AG04450 (cell line): ENCODE measurements at regions not wholly inside any gene's neighbourhood (a gene's known extent, or its start where the extent isn't known, plus 50 kb on each side); places are given as distances from the start of the nearest gene placed in this dataset.

Source experiments
- CTCF ChIA-PET: fragments of 300-600, 350-600 bp; formaldehyde crosslinking; extraction: SDS; loops from one replicate; lab custom pipeline; 2022; ENCODE audit warnings: antibody characterized with exemption, inconsistent platforms; lab: Charles Lee
- POLR2A ChIA-PET: fragments of 350-600 bp; formaldehyde crosslinking; extraction: SDS; loops from one replicate; lab custom pipeline; 2021; ENCODE audit warnings: antibody characterized with exemption, inconsistent platforms; lab: Yijun Ruan, JAX
- DNase-seq: peaks from one replicate; pipeline ENCODE4 v3.0.0-alpha.2; 2011; ENCODE audit warnings: low read depth, low spot score
- H3K27ac ChIP-seq: one replicate; pipeline ENCODE4 v1.5.1; 2012; ENCODE audit warnings: low read depth, low read length, control low read depth
- H3K27me3 ChIP-seq: one replicate; pipeline ENCODE4 v1.6.0; 2012; ENCODE audit warnings: low read length; ENCODE audit not compliant: control insufficient read depth, insufficient read depth
- H3K4me3 ChIP-seq: 2 replicates; pipeline ENCODE4 v1.5.1; 2011; ENCODE audit warnings: mild to moderate bottlenecking, low read depth, low read length, control low read depth
- H3K9me3 ChIP-seq: 2 replicates; pipeline ENCODE4 v1.5.1; 2012; ENCODE audit warnings: low read length; ENCODE audit not compliant: control insufficient read depth, insufficient read depth
- TF ChIP-seq, protein P1 (sequence below): IDR thresholded peaks from 2 replicates; pipeline ENCODE4 v1.5.1; 2011; ENCODE audit warnings: low read depth, low read length, control low read depth, inconsistent platforms

DNA sequence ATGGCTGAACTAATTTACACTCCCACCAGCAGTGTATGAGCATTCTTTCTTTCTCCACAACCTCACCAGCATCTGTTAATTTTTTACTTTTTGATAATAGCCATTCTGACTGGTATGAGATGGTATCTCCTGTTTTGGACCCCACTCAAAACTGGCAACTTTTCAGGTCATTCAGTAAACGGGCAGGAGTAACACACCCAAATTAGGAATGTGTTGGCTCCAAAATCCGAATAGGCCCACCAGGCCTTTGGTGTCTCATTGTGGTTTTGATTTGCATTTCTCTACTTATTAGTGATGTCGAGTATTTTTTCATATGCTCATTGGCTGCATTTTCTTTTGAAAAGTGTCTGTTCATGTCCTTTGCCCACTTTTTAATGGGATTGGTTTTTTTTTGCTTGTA lies 517.1 kb downstream of the TMEM232 start:
- no peaks in the 10 kb centered on the region for H3K9me3 ChIP-seq
- POLR2A ChIA-PET: no interaction called here
- TF ChIP-seq, protein P1, sequence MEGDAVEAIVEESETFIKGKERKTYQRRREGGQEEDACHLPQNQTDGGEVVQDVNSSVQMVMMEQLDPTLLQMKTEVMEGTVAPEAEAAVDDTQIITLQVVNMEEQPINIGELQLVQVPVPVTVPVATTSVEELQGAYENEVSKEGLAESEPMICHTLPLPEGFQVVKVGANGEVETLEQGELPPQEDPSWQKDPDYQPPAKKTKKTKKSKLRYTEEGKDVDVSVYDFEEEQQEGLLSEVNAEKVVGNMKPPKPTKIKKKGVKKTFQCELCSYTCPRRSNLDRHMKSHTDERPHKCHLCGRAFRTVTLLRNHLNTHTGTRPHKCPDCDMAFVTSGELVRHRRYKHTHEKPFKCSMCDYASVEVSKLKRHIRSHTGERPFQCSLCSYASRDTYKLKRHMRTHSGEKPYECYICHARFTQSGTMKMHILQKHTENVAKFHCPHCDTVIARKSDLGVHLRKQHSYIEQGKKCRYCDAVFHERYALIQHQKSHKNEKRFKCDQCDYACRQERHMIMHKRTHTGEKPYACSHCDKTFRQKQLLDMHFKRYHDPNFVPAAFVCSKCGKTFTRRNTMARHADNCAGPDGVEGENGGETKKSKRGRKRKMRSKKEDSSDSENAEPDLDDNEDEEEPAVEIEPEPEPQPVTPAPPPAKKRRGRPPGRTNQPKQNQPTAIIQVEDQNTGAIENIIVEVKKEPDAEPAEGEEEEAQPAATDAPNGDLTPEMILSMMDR: no peak
- DNase-seq: no peak
- H3K4me3 ChIP-seq: no peak overlapping the region
- H3K27me3 ChIP-seq: no peaks in the 10 kb centered on the region
- CTCF ChIA-PET: no interaction called here
- no peak overlapping the region for H3K27ac ChIP-seq

GRCh38 chr5:110218981-110219380 lies 507.5 kb downstream of the TMEM232 start:
- Histone ChIP-seq H3K27ac (no peak overlapping the region), H3K9me3 (peaks cover 32% of the 10 kb centered on the region), H3K4me3 (no peak overlapping the region), H3K27me3 (no peaks in the 10 kb centered on the region)
- TF ChIP-seq, protein P1: no peak
- ChIA-PET POLR2A (no interaction called here), CTCF (no interaction called here)
- DNase-seq: no peak

- Histone ChIP-seq H3K27me3 (no peaks in the 10 kb centered on the region), H3K27ac (no peak overlapping the region), H3K4me3 (no peak overlapping the region), H3K9me3 (peaks cover 32% of the 10 kb centered on the region)
- TF ChIP-seq, protein P1: no peak
- no peak for DNase-seq
- ChIA-PET CTCF (no interaction called here), POLR2A (no interaction called here)
Measured at GRCh38 chr5:110219769-110220168, 506.7 kb downstream of the TMEM232 start.

- Histone ChIP-seq H3K27ac (no peak overlapping the region), H3K9me3 (peaks cover 32% of the 10 kb centered on the region), H3K27me3 (no peaks in the 10 kb centered on the region), H3K4me3 (no peak overlapping the region)
- ChIA-PET POLR2A (no interaction called here), CTCF (no interaction called here)
- TF ChIP-seq, protein P1: no peak
- DNase-seq: no peak
Measured at GRCh38 chr5:110221036-110221435, 505.4 kb downstream of the TMEM232 start.

GRCh38 chr5:110224050-110224449 lies 502.4 kb downstream of the TMEM232 start:
- H3K27me3 ChIP-seq: no peaks in the 10 kb centered on the region
- DNase-seq: no peak
- H3K9me3 ChIP-seq: peaks cover 35% of the 10 kb centered on the region
- ChIA-PET CTCF (no interaction called here), POLR2A (no interaction called here)
- H3K27ac ChIP-seq: no peak overlapping the region
- TF ChIP-seq, protein P1: no peak
- no peak overlapping the region for H3K4me3 ChIP-seq
